Umbilical cord (tissue), 1 donor: ENCODE measurements at regions not wholly inside any gene's neighbourhood (a gene's known extent, or its start where the extent isn't known, plus 50 kb on each side); places are given as distances from the start of the nearest gene placed in this dataset.
"Not testable (repeated sequence)": the region's sequence is repeated elsewhere in the genome, so short reads cannot be mapped to it uniquely, and the experiment has no call there.

Experiments used
- DNase-seq: peaks from one replicate; pipeline ENCODE4 v3.0.0-alpha.2; 2015; ENCODE audit warnings: low spot score

DNA sequence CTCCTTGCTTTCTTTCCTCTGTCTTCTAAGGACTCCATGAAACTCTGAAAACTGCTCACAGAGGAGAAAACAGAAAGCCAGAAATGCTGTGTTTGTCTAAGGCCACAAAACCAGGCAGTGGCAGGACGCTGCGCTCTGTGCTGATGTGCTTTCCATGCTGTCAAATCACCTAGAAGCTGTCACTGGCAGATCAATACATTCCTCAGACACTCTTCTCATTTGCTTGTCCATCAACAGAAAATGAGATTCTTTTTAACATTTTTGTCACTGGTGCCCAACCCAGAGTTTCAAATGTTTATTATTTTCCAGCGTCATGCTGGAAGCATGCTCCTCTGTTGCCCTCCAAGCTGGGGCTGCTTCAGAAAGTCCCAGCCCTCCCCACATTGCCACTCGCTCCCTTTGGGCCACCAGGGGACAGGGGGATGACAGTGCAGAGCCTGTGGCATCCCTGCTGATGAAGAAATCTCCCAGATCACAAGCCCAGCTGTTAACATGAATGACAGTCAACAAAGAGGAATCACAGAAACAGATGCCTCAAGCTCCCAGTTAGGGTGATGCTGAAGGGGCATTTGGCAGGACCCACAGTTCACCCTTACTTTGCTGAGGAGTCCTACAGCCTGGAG lies 117.5 kb upstream of the MEIS1 start:
- DNase-seq = no peak

GRCh38 chr2:66306483-66306882 lies 128.4 kb upstream of the MEIS1 start:
- no peak for DNase-seq

DNA sequence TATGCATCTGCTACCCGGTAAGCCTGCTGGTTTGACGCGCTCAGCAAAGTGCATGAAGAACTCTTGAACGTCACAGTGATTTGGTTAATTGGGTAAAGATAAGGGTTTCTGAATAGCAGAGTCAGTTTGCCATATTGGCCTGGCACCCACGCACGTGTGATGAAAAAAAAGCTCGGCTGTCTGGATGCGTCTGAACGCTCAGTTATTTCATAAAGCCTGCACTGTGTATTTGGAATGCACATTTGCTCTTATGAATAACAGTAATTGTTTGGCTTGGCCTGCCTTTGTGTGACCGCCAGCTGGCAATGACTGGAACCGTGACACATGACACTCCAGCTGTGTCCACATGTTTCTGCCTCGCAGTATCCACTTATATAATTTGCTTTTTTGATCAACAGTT lies 129.2 kb upstream of the MEIS1 start:
- no peak for DNase-seq

GRCh38 chr2:66303471-66303870 lies 131.5 kb upstream of the MEIS1 start:
- no peak for DNase-seq

GRCh38 chr2:66301767-66302140 lies 133.2 kb upstream of the MEIS1 start:
- no peak for DNase-seq

- DNase-seq = no peak
These were observed 133.7 kb upstream of the MEIS1 start for GRCh38 chr2:66301022-66301766.

GRCh38 chr2:66283787-66284186 lies 151.1 kb upstream of the MEIS1 start:
- no peak for DNase-seq

DNA sequence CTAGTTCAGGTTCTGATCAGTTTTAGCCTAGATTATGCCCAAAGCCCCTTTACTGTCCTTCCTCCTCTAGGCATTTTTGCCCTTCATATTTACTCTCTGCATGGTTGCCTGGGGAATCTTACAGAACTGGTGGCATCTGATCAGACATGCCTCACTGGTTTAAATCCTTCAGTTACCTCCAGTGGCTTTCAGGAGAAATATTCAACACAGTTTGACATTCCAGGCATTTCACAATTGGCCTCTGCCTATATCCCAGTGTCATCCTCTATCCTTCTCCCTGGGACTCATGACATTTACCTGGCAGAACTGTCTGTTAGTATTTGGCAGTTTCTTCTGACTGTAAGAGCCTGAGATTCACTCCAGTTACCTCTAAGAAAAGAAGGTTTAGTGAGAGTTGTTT lies 152.9 kb upstream of the MEIS1 start:
- no peak for DNase-seq

GRCh38 chr2:66279024-66279423 lies 155.9 kb upstream of the MEIS1 start:
- no peak for DNase-seq

- no peak for DNase-seq
These were observed 158.9 kb upstream of the MEIS1 start for GRCh38 chr2:66275984-66276383.

GRCh38 chr2:66273933-66274490 lies 160.9 kb upstream of the MEIS1 start:
- no peak for DNase-seq

- DNase-seq = no peak
These were observed 162.2 kb upstream of the MEIS1 start for GRCh38 chr2:66272751-66273150.

- DNase-seq = no peak
These were observed 163.1 kb upstream of the MEIS1 start for GRCh38 chr2:66271777-66272176.

- no peak for DNase-seq
These were observed 164.7 kb upstream of the MEIS1 start for GRCh38 chr2:66270247-66270646.

DNA sequence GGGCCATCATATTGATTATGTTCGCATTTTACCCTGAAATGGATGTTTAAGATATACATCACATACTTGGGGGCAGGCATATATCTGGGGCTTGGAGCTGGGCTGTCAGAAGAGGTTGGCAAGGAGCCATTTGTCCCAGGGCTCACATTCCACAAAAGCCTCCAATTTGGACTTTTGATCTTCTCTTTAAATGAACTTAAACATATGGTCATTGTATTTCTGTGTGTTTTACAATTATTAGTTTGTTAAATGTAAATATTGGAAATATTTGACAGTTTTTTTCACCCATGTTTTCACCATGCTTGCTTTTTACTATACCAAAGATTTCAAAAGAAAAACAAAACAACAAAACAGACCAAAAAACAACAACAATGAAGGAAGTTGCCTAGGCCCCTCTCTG lies 165.8 kb upstream of the MEIS1 start:
- no peak for DNase-seq

- DNase-seq = no peak
These were observed 166.2 kb upstream of the MEIS1 start for GRCh38 chr2:66268756-66269155.

- no peak for DNase-seq
These were observed 170.6 kb upstream of the MEIS1 start for GRCh38 chr2:66264354-66264753.

GRCh38 chr2:66255867-66256266 lies 179.1 kb upstream of the MEIS1 start:
- DNase-seq = no peak

- no peak for DNase-seq
These were observed 179.8 kb upstream of the MEIS1 start for GRCh38 chr2:66255136-66255535.

GRCh38 chr2:66253066-66253465 lies 181.9 kb upstream of the MEIS1 start:
- no peak for DNase-seq

- DNase-seq = no peak
These were observed 182.8 kb upstream of the MEIS1 start for GRCh38 chr2:66252109-66252508.

DNA sequence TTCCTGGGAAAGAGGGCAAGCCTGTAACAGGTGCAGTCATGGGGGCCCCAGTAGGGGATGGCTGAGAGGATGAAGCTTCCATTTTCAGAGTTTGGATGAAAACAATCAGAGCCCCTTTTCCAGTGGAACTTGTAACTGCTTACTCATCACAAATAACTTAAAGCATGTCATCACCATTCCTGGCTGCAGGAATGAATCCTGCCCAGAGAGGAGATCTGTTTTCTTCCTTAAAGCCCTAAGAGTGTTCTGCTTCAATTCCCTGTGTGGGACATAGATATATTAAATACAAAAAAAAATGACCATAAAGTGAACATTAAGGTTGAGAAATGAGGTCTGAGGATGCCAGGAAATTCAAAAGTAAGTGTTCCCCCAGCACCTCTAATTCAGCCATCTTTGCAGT lies 183.4 kb upstream of the MEIS1 start:
- DNase-seq = no peak

DNA sequence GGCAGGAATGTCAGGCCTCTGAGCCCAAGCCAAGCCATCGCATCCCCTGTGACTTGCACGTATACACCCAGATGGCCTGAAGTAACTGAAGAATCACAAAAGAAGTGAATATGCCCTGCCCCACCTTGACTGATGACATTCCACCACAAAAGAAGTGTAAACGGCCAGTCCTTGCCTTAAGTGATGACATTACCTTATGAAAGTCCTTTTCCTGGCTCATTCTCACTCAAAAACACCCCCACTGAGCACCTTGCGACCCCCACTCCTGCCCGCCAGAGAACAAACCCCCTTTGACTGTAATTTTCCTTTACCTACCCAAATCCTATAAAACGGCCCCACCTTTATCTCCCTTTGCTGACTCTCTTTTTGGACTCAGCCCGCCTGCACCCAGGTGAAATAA lies 185.8 kb upstream of the MEIS1 start:
- DNase-seq = not testable (repeated sequence)
